ENCODE measurements at regions not wholly inside any gene's neighbourhood (a gene's known extent, or its start where the extent isn't known, plus 50 kb on each side); places are given as distances from the start of the nearest gene placed in this dataset.

GRCh38 chr15:70324001-70324974 lies 226.6 kb upstream of the TLE3 start:
- DNase-seq (ENCODE audit: low spot score), result no peak

- no peak for DNase-seq (ENCODE audit: low spot score)
These were observed 225.6 kb upstream of the TLE3 start for GRCh38 chr15:70323111-70323851.

- DNase-seq (ENCODE audit: low spot score), result no peak
These were observed 224.4 kb upstream of the TLE3 start for GRCh38 chr15:70322051-70322668.

DNA sequence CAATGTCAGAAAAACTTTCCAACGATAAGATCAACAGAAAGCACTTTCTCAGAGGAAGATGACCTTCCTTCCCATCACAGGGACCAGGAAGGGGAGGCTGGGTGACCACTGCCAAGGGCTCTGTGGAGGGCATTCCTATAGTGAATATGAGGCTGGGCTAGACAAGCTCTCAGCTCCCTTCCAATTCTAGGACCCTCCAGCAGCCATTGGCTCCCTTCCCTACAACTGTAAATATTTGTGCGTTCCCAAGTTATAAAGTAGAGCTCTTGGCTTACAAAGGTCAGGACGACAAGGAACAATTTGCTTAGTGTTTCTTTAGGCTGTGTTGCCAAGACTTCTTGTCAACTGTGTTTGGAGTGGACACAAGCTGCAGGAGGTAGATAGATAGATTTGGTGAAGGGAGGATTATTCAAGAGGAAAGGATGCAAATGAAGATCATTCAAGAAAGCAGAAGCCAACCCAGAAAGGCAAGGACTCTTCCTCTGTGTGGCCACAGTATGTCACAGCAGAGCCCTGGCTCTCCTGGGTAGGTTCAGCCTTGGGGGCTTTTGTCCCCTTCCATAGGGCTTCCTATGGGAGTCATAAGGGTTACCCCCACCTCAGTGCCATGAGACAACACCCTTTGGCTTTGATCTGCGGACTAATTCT lies 223.6 kb upstream of the TLE3 start:
- DNase-seq (ENCODE audit: low spot score), result no peak

GRCh38 chr15:70320482-70320881 lies 222.8 kb upstream of the TLE3 start:
- DNase-seq (ENCODE audit: low spot score), result no peak

GRCh38 chr15:70320077-70320476 lies 222.4 kb upstream of the TLE3 start:
- no peak for DNase-seq (ENCODE audit: low spot score)

- no peak for DNase-seq (ENCODE audit: low spot score)
These were observed 221.7 kb upstream of the TLE3 start for GRCh38 chr15:70319466-70319865.

DNA sequence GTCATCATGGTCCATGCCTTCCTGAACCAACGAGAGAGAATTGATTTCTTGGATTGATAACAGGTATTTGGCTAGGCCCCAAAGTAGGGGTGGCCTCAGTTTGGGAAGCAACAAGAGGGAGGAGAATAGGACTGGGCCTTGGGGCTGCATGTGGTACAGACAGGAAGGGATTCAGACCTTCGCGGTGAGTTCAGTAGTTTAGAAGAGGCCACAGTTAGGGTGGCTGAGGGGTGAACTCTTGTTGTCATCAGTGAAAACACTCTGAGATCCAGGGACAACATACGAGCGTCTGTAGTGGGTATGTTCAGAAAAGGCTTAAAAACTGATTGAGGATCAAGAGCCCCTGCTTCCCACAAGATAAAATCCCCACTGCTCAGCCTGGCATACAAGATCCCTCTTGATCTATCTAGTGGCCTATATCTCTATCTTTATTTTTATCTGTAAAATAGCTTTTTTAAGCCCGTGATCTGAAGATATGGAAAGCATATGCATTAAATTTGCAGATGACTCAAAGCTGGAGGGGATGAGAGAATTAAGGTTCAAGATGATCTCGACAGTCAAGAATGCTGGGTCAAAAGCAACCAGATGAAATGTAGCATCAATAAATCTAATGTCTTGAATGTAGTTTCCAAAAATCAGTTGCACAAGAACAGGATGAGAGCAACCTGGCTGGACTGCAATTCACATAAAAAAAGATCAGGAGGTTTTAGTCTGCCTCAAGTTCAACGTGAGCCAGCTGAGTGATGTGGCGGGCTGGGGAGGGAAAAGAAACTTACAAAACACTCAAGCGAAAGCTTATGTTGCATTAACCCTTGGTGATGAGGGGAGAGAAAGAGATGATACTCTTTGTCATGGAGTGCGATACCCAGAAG lies 221.1 kb upstream of the TLE3 start:
- DNase-seq (ENCODE audit: low spot score), result no peak

- DNase-seq (ENCODE audit: low spot score), result no peak
These were observed 218.4 kb upstream of the TLE3 start for GRCh38 chr15:70316059-70316600.

GRCh38 chr15:70315431-70315830 lies 217.7 kb upstream of the TLE3 start:
- DNase-seq (ENCODE audit: low spot score), result no peak

DNA sequence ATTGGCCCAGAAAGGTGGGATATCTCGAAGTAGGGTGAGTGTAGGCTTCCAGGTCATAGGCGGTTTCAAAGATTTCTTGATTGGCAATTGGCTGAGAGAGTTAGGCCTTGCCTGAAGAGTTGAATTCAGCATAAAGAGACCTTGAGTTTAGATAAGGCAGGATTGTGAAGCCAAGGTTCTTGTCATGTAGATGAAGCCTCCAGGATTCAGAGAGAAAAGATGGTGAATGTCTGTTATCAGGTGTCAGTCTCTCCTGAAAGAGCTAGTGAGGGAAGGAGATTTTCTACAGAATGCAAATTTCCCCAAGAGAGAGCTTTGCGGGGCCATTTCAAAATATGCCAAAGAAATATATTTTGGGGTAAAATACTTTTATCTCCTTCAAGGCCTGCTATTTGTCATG lies 217.0 kb upstream of the TLE3 start:
- DNase-seq (ENCODE audit: low spot score), result no peak

- DNase-seq (ENCODE audit: low spot score), result no peak
These were observed 216.3 kb upstream of the TLE3 start for GRCh38 chr15:70314018-70314354.

GRCh38 chr15:70313099-70314017 lies 215.6 kb upstream of the TLE3 start:
- no peak for DNase-seq (ENCODE audit: low spot score)

- no peak for DNase-seq (ENCODE audit: low spot score)
These were observed 214.1 kb upstream of the TLE3 start for GRCh38 chr15:70311821-70312220.

DNA sequence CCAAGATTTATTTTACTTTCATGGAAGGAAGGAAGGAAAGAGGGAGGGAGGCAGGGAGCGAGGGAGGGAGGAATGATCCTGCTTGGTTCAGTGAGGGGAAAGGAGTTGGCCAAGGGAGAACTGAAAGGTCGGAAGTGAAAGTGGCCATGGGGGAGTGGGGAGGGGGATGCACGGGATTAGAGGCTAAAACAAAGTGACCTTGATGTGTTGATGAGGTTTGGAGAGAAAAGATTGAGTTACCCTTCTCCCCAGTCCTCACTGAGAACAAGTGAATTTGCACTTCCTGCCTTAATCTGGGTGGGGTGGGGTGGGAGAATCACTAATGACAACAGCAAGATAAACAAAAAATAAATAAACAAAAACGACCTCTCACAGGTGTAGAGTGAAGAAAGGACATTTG lies 212.0 kb upstream of the TLE3 start:
- no peak for DNase-seq (ENCODE audit: low spot score)

- DNase-seq (ENCODE audit: low spot score), result no peak
These were observed 211.2 kb upstream of the TLE3 start for GRCh38 chr15:70308735-70309434.

DNA sequence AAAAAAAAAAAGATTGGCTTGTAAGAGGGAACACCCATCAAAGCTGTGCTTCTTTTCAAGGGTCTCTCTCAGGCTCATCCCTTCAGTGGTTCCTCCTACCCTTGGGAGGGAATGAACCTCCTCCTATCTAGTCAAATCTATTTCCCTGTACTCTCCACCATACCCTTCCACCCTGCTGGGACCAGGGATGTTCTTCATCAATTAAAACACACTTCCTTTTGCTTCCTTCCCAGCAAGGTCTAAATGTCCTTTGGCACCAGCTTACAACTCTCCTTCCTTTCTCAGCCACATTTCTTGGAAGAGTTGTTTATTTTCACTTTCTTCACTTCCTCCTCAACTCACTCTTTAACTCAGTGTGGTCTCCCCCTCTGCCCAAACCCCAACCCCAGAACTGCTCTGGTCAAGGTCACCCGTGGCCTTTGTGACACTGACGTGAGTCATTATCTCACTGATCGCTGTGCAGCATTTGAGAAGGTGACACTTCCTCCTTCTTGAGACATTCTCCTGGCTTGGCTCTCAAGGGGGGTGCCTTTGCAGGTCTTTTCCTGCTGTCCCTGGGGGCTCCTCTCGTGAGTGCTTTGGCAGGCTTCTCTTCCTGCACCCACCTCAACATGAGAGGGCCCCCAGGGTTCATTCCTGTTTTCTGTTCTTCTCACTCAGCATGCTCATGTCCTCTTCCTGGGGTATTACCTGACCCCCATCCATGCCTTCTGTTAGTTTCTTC lies 210.5 kb upstream of the TLE3 start:
- DNase-seq (ENCODE audit: low spot score), result peak; percentile 17

DNA sequence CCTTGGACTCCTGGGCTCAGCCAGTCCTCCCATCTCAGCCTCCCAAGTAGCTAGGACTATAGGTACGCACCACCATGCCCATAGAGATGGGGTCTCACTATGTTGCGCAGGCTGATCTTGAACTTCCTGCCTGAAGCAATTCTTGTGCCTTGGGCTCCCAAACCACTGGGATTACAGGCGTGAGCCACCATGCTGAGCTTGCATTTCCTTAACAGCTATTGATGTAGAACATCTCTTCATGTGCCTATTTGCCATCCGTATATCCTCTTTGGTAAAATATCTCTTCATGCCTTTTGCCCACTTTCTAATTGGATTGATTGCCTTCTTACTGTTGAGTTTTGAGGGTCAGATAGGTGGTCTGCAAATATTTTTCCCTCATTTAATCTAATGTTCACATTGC lies 208.9 kb upstream of the TLE3 start:
- DNase-seq (ENCODE audit: low spot score), result no peak

GRCh38 chr15:70306081-70306480 lies 208.4 kb upstream of the TLE3 start:
- no peak for DNase-seq (ENCODE audit: low spot score)

Measured in CD4-positive, alpha-beta T cell treated with Interleukin-15 for 4 hours (primary cell).